Tibial artery (tissue), 4 donors: ENCODE measurements at regions not wholly inside any gene's neighbourhood (a gene's known extent, or its start where the extent isn't known, plus 50 kb on each side); places are given as distances from the start of the nearest gene placed in this dataset.

ENCODE experiments used
- DNase-seq, 2 donors: peaks; one replicate each; pipeline ENCODE4 v3.0.0-alpha.2; 2019
- H3K27ac ChIP-seq, 2 donors: fragments of 200-600 bp; sonication (generic) in 1 of 2; 1 replicate in 1 of 2; 2 replicates in 1 of 2; pipeline ENCODE4 v1.5.1; 2018 to 2019; ENCODE audit warnings: mild to moderate bottlenecking in 1 of 2
- H3K27me3 ChIP-seq, 2 donors: fragments of 200-600 bp; sonication (generic) in 1 of 2; one replicate each; pipeline versions ENCODE4 v1.5.1 to v1.6.0; 2016 to 2019
- H3K36me3 ChIP-seq, 3 donors: fragments of 200-600 bp; sonication (generic) in 2 of 3; one replicate each; pipeline ENCODE4 v1.5.1; 2016 to 2019; ENCODE audit warnings: mild to moderate bottlenecking in 2 of 3
- H3K4me1 ChIP-seq, 4 donors: fragments of 200-600 bp; sonication (generic) in 2 of 4; 1 replicate in 3 of 4; 2 replicates in 1 of 4; pipeline ENCODE4 v1.5.1; 2016 to 2019
- H3K4me3 ChIP-seq, 2 donors: fragments of 200-600 bp; sonication (generic) in 1 of 2; 1 replicate in 1 of 2; 2 replicates in 1 of 2; pipeline ENCODE4 v1.5.1; 2018 to 2019; ENCODE audit warnings: mild to moderate bottlenecking in 2 of 2
- H3K9me3 ChIP-seq, 3 donors: fragments of 200-600 bp; sonication (generic) in 1 of 3; one replicate each; pipeline ENCODE4 v1.5.1; 2016 to 2019
- CTCF ChIP-seq, 2 experiments: fragments of 200-600 bp in 1 of 2; fragments of 450-650 bp in 1 of 2; IDR thresholded peaks; one replicate each; pipeline ENCODE4 v1.5.1; 2017 to 2019; ENCODE audit warnings: antibody characterized with exemption in 2 of 2, mild to moderate bottlenecking in 1 of 2, moderate library complexity in 1 of 2
- intact Hi-C: fragments of 100-400 bp; cut with DNase I; formaldehyde crosslinking; loops from one replicate; pipeline ENCODE4 v1.15.0; 2023; ENCODE audit warnings: low total_unique reads

DNA sequence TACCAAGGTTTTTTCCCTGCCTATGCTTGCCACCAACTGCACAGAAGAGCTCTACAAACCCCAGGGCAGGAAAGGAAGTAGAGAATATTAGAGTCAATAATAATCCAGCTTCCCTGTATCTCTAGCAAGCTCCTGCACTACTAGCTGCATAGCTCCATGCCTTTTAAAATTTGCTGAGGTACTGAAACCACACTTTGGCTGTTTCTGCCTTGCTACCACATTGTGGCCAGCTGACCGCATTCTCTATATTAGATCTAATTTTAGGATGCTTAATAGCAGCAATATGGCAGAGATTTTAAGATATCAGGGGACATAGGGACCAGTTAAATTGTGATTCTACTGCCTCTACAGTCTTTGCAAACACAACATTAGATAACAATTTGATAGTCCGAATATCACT is 534.6 kb downstream of the MBD2 start:
- no peaks in the 10 kb centered on the region for H3K9me3 ChIP-seq
- TF ChIP-seq CTCF (IDR thresholded peaks at IDR 0.05): no peak
- no peak overlapping the region for H3K27ac ChIP-seq
- H3K27me3 ChIP-seq: no peaks in the 10 kb centered on the region
- H3K4me1 ChIP-seq: no peaks in the 10 kb centered on the region
- DNase-seq: no peak
- intact Hi-C loops: no loop called here
- H3K4me3 ChIP-seq: no peak overlapping the region
- no peaks in the 10 kb centered on the region for H3K36me3 ChIP-seq

DNA sequence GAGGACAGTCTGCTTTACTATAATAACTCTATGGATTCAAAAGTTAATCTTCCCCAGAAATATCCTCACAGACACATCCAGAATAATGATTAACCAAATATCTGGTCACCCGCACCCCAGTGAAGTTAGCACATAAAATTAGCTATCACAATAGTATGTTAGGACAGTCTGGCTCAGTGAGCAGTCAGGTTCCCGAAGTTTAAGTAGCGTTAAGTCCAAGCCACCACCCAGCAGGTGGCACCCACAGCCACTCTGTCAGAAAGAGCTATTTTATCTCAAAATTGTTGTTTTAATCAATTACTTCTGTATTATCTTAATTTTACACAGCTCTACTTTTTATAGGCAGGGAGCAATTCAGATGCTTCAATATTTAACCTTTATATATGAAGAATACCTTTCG is 537.5 kb downstream of the MBD2 start:
- H3K4me3 ChIP-seq: no peak overlapping the region
- no peaks in the 10 kb centered on the region for H3K27me3 ChIP-seq
- intact Hi-C loops: no loop called here
- DNase-seq: no peak
- H3K27ac ChIP-seq: no peak overlapping the region
- H3K9me3 ChIP-seq: no peaks in the 10 kb centered on the region
- TF ChIP-seq CTCF (IDR thresholded peaks at IDR 0.05): no peak
- no peaks in the 10 kb centered on the region for H3K36me3 ChIP-seq
- H3K4me1 ChIP-seq: no peaks in the 10 kb centered on the region

GRCh38 chr18:53682796-53683195 is 541.7 kb downstream of the MBD2 start:
- no peaks in the 10 kb centered on the region for H3K27me3 ChIP-seq
- no peaks in the 10 kb centered on the region for H3K4me1 ChIP-seq
- no peaks in the 10 kb centered on the region for H3K36me3 ChIP-seq
- TF ChIP-seq CTCF (IDR thresholded peaks at IDR 0.05): no peak
- H3K27ac ChIP-seq: no peak overlapping the region
- intact Hi-C loops: no loop called here
- no peaks in the 10 kb centered on the region for H3K9me3 ChIP-seq
- DNase-seq: no peak
- no peak overlapping the region for H3K4me3 ChIP-seq

- DNase-seq: no peak
- Histone ChIP-seq H3K4me1 (no peaks in the 10 kb centered on the region), H3K27me3 (no peaks in the 10 kb centered on the region), H3K36me3 (no peaks in the 10 kb centered on the region), H3K27ac (no peak overlapping the region), H3K9me3 (no peaks in the 10 kb centered on the region), H3K4me3 (no peak overlapping the region)
- intact Hi-C loops: no loop called here
- TF ChIP-seq CTCF (IDR thresholded peaks at IDR 0.05): no peak
Observed at GRCh38 chr18:53677480-53677879, 547.0 kb downstream of the MBD2 start.

DNA sequence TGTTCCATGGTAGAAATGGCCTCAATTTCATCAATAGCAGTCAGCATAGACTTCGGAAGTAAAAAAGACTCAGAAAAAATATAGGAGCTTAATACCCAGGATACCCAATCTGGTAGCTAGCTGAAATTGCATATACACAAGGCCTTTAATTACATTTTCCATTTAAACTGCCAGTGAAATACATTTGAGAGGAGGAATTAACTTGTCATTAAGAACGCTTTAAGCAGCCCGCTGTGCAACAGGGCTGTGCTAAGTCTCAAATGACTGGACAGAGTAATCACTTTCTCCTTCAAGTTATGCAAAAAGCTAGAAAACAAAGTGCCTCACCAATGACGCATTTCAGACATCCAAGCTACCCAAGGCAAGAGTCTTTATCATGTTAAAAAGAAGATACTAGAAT is 558.8 kb downstream of the MBD2 start:
- Histone ChIP-seq H3K9me3 (peaks cover 0 to 8% (median 3%) of the 10 kb centered on the region in 3 donors), H3K36me3 (no peaks in the 10 kb centered on the region), H3K27ac (no peak overlapping the region), H3K27me3 (no peaks in the 10 kb centered on the region), H3K4me3 (no peak overlapping the region), H3K4me1 (no peaks in the 10 kb centered on the region)
- intact Hi-C loops: no loop called here
- DNase-seq: no peak
- no peak for TF ChIP-seq CTCF (IDR thresholded peaks at IDR 0.05)

DNA sequence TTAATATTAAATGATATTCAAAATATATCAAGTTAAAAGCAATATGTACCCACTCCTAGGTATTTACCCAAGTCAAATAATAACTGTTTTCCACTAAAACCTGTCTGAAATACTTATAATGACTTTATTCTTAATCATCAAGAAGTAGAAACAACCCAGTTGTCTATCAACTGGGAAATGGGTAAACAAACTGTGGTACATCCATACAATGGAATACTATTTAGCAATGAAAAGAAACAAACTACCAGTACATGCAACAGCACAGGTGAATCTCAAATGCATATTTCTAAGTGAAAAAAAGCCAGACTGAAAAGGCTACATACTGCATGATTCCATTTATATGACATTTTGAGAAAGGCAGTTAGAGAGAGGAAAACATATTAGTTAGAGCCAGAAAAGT is 559.9 kb downstream of the MBD2 start:
- no peaks in the 10 kb centered on the region for H3K27me3 ChIP-seq
- no peaks in the 10 kb centered on the region for H3K4me1 ChIP-seq
- intact Hi-C loops: no loop called here
- no peak overlapping the region for H3K4me3 ChIP-seq
- no peak overlapping the region for H3K27ac ChIP-seq
- peaks cover 0 to 8% (median 3%) of the 10 kb centered on the region in 3 donors for H3K9me3 ChIP-seq
- no peak for TF ChIP-seq CTCF (IDR thresholded peaks at IDR 0.05)
- DNase-seq: no peak
- H3K36me3 ChIP-seq: no peaks in the 10 kb centered on the region
